MCF 10A (cell line): ENCODE measurements at regions not wholly inside any gene's neighbourhood (a gene's known extent, or its start where the extent isn't known, plus 50 kb on each side); places are given as distances from the start of the nearest gene placed in this dataset.
A peak's percentile ranks its signal among the peaks of the same experiment; 100 is the strongest.

ENCODE experiments used
- BruUV-seq: library from RNA; stranded (reverse); fragments of 400-500 nt; replicated peaks from 2 replicates; lab custom pipeline; 2021; lab: Mats Ljungman, UMichigan
- CTCF ChIA-PET: fragments of 300-600 bp; sonication (Branson Sonifier 250); formaldehyde crosslinking; extraction: SDS; loops from one replicate; lab custom pipeline; 2021; ENCODE audit warnings: antibody characterized with exemption, inconsistent platforms; lab: Yijun Ruan, JAX
- POLR2A ChIA-PET: fragments of 300-600, 350-650 bp; sonication (Branson Sonifier 250); formaldehyde crosslinking; extraction: SDS; loops from one replicate; lab custom pipeline; 2020; ENCODE audit warnings: antibody characterized with exemption, inconsistent platforms; lab: Yijun Ruan, JAX
- DNase-seq: peaks from one replicate; pipeline ENCODE4 v3.0.0-alpha.2; 2018; ENCODE audit not compliant: unreplicated experiment
- H3K27ac Mint-ChIP-seq: one replicate; pipeline ENCODE4 v1.8.0; 2022; ENCODE audit warnings: mild to moderate bottlenecking, low read depth, mixed read lengths; ENCODE audit not compliant: unreplicated experiment
- H3K27me3 Mint-ChIP-seq: one replicate; pipeline ENCODE4 v1.8.0; 2022; ENCODE audit warnings: mixed read lengths; ENCODE audit not compliant: insufficient read depth, unreplicated experiment
- H3K36me3 Mint-ChIP-seq: one replicate; pipeline ENCODE4 v1.8.0; 2022; ENCODE audit warnings: mild to moderate bottlenecking, moderate library complexity, mixed read lengths; ENCODE audit not compliant: insufficient read depth, unreplicated experiment
- H3K4me1 Mint-ChIP-seq: one replicate; pipeline ENCODE4 v1.8.0; 2022; ENCODE audit warnings: mixed read lengths; ENCODE audit not compliant: insufficient read depth, unreplicated experiment
- H3K4me3 Mint-ChIP-seq: one replicate; pipeline ENCODE4 v1.8.0; 2022; ENCODE audit warnings: mild to moderate bottlenecking, moderate library complexity, mixed read lengths; ENCODE audit not compliant: unreplicated experiment
- H3K9me3 Mint-ChIP-seq: one replicate; pipeline ENCODE4 v1.8.0; 2022; ENCODE audit warnings: mixed read lengths; ENCODE audit not compliant: unreplicated experiment
- CTCF ChIP-seq: fragments of 200-600 bp; IDR thresholded peaks from one replicate; pipeline ENCODE4 v1.8.0; 2022; ENCODE audit warnings: antibody characterized with exemption, mild to moderate bottlenecking; ENCODE audit not compliant: unreplicated experiment
- intact Hi-C: fragments of 100-400 bp; cut with micrococcal nuclease; formaldehyde crosslinking; loops from 2 replicates; pipeline ENCODE4 v1.14.1; 2022

DNA sequence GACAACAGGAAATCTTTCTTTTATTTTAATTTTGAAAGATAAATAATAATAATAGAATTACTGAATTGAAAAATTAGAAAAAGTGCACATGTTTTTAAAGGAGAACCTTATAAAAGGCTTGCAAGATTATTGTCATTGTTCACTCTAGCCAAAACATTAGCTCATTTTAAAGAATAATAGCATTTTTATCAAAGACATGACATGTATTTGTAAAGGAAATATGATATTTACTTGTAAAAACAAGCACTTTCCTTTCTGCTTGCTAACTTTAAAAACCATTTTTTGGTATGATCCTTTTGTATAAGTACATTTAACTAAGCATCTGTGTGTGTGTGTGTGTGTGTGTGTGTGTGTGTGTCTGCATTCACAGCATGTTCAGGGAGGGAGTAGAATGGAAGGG is 156.3 kb upstream of the C1orf87 start:
- CTCF ChIA-PET = interaction anchor here (0.7 kb wide), 1 partner anchor 588 kb away, joined by 3 read pairs; no protein-coding TSS in a partner anchor
- Mint-ChIP-seq H3K27ac (no peak overlapping the region), H3K27me3 (no peaks in the 10 kb centered on the region), H3K4me3 (no peak overlapping the region), H3K9me3 (no peaks in the 10 kb centered on the region), H3K4me1 (no peaks in the 10 kb centered on the region), H3K36me3 (peaks cover 5% of the 10 kb centered on the region)
- no peak for TF ChIP-seq CTCF
- no peak for DNase-seq
- POLR2A ChIA-PET = interaction anchor here (0.8 kb wide), 1 partner anchor 44 kb away, joined by 6 read pairs; no protein-coding TSS in a partner anchor
- no TSS peak for BruUV-seq
- intact Hi-C loops = no loop called here

- H3K9me3 Mint-ChIP-seq = no peaks in the 10 kb centered on the region
These were observed 154.5 kb upstream of the C1orf87 start for GRCh38 chr1:60228041-60228491.

GRCh38 chr1:60227601-60228000 is 154.0 kb upstream of the C1orf87 start:
- H3K27ac Mint-ChIP-seq = no peak overlapping the region
- no peak for DNase-seq
- H3K4me1 Mint-ChIP-seq = no peaks in the 10 kb centered on the region
- POLR2A ChIA-PET = no interaction called here
- no peaks in the 10 kb centered on the region for H3K27me3 Mint-ChIP-seq
- CTCF ChIA-PET = interaction anchor here (0.5 kb wide), 1 partner anchor 538 kb away, joined by 3 read pairs; no protein-coding TSS in a partner anchor
- H3K9me3 Mint-ChIP-seq = no peaks in the 10 kb centered on the region
- intact Hi-C loops = no loop called here
- peaks cover 5% of the 10 kb centered on the region for H3K36me3 Mint-ChIP-seq
- no peak overlapping the region for H3K4me3 Mint-ChIP-seq
- no TSS peak for BruUV-seq
- TF ChIP-seq CTCF = no peak

More at GRCh38 chr1:60228041-60228491, 154.5 kb upstream of the C1orf87 start:
- Mint-ChIP-seq H3K27ac (no peak overlapping the region), H3K36me3 (peaks cover 5% of the 10 kb centered on the region), H3K4me3 (no peak overlapping the region), H3K4me1 (no peaks in the 10 kb centered on the region), H3K27me3 (no peaks in the 10 kb centered on the region)
- ChIA-PET CTCF (no interaction called here), POLR2A (no interaction called here)
- no TSS peak for BruUV-seq
- no peak for TF ChIP-seq CTCF
- DNase-seq = peak; percentile 14
- intact Hi-C loops = no loop called here

DNA sequence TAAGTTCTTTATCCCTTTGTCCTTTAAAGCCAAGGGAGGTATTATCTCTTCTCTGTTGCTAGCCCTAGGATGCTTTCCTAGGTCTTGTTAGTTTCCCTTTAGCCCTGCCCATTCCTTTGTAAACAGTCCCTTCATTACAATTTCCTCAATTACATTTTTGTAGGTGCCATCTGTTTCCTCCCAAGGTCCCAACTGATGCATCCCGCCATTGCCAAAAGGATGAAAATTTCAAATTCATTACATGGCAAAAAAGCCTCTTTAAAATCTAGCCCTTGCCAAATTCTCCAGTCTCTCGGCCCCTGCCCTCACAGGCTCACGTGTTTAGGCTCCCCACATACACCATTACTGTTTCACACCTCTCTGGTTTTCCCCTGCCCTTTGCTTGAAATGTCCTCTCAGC is 151.9 kb upstream of the C1orf87 start:
- DNase-seq = no peak
- BruUV-seq = no TSS peak
- Mint-ChIP-seq H3K36me3 (peaks cover 5% of the 10 kb centered on the region), H3K4me3 (no peak overlapping the region), H3K4me1 (no peaks in the 10 kb centered on the region), H3K27me3 (no peaks in the 10 kb centered on the region), H3K27ac (no peak overlapping the region), H3K9me3 (no peaks in the 10 kb centered on the region)
- TF ChIP-seq CTCF = no peak
- POLR2A ChIA-PET = no interaction called here
- intact Hi-C loops = no loop called here
- CTCF ChIA-PET = no interaction called here
